HepG2 (cell line): ENCODE measurements at regions not wholly inside any gene's neighbourhood (a gene's known extent, or its start where the extent isn't known, plus 50 kb on each side); places are given as distances from the start of the nearest gene placed in this dataset.

Experiments used
- ATAC-seq: fragments of 200-7000 bp; cut with Tn5 transposase; 3 replicates; pipeline ENCODE4 v1.9.1; 2020; ENCODE audit warnings: mild to moderate bottlenecking, moderate library complexity
- BruUV-seq: library from RNA; stranded (reverse); fragments of 400-500 nt; replicated peaks from 2 replicates; lab custom pipeline; 2021; lab: Mats Ljungman, UMichigan
- CTCF ChIA-PET: fragments of 300-600 bp; formaldehyde crosslinking; extraction: SDS; loops from one replicate; lab custom pipeline; 2021; ENCODE audit warnings: low total read pairs, inconsistent platforms, low intra/inter-chr PET ratio; lab: Yijun Ruan, JAX
- POLR2A ChIA-PET: fragments of 350-600 bp; sonication (Branson Sonifier 250); formaldehyde crosslinking; loops from one replicate; lab custom pipeline; 2020; ENCODE audit warnings: antibody characterized with exemption, inconsistent platforms; lab: Yijun Ruan, JAX
- DNase-seq: peaks from one replicate; pipeline ENCODE4 v3.0.0-alpha.2; 2015; ENCODE audit warnings: low spot score
- FAIRE-seq: peaks from 3 replicates; lab custom pipeline; 2011; peaks lifted over from hg19 to GRCh38; lab: Jason Lieb, UNC
- H2AFZ ChIP-seq: one replicate; pipeline ENCODE4 v1.6.1; 2011; ENCODE audit warnings: low read length, inconsistent platforms
- H3K27ac ChIP-seq: fragments of 300-600 bp; 3 replicates; pipeline ENCODE4 v1.8.0; 2011; ENCODE audit warnings: mixed run types, mild to moderate bottlenecking, mixed read lengths, low read length, inconsistent platforms; ENCODE audit not compliant: insufficient read depth; ENCODE audit errors: extremely low read length
- H3K27me3 ChIP-seq, 2 experiments: fragments of 200-600 bp in 1 of 2; 2 replicates in 1 of 2; 3 replicates in 1 of 2; pipeline versions ENCODE4 v1.6.0 to v1.8.0; 2011; ENCODE audit warnings: low read length in 2 of 2, mild to moderate bottlenecking in 2 of 2, moderate library complexity in 2 of 2, inconsistent platforms in 1 of 2; ENCODE audit not compliant: insufficient read depth in 2 of 2, control insufficient read depth in 1 of 2
- H3K36me3 ChIP-seq, 2 experiments: fragments of 200-600 bp in 1 of 2; replicated peaks in 1 of 2; 2 replicates in 1 of 2; 3 replicates in 1 of 2; pipeline versions ENCODE4 v1.5.1 to v1.8.0; 2011; ENCODE audit warnings: low read length in 2 of 2, inconsistent platforms in 1 of 2; ENCODE audit not compliant: insufficient read depth in 2 of 2, control insufficient read depth in 1 of 2
- H3K4me1 ChIP-seq: 2 replicates; pipeline ENCODE4 v1.5.1; 2012; ENCODE audit warnings: low read length, inconsistent platforms; ENCODE audit not compliant: insufficient read depth
- H3K4me2 ChIP-seq: 2 replicates; pipeline ENCODE4 v1.6.0; 2011; ENCODE audit warnings: low read depth, low read length, inconsistent platforms
- H3K4me3 ChIP-seq, 3 experiments: fragments of 200-600 bp in 1 of 3; sonication (generic), shearing (Covaris generic) in 1 of 3; replicated peaks in 1 of 3; 2 replicates each; pipeline ENCODE4 v1.5.1; 2011 to 2016; ENCODE audit warnings: low read length in 3 of 3, inconsistent platforms in 2 of 3, low read depth in 2 of 3, mild to moderate bottlenecking in 2 of 3, control low read depth in 1 of 3, mixed read lengths in 1 of 3; ENCODE audit not compliant: insufficient read depth in 1 of 3
- H3K79me2 ChIP-seq: one replicate; pipeline ENCODE4 v1.6.1; 2011; ENCODE audit warnings: low read length, inconsistent platforms; ENCODE audit not compliant: insufficient read depth
- H3K9ac ChIP-seq: 2 replicates; pipeline ENCODE4 v1.6.0; 2011; ENCODE audit warnings: mild to moderate bottlenecking, low read depth, low read length, inconsistent platforms; ENCODE audit not compliant: insufficient read depth
- H3K9me3 ChIP-seq: 2 replicates; pipeline ENCODE4 v1.5.1; 2012; ENCODE audit warnings: mild to moderate bottlenecking, low read length
- H4K20me1 ChIP-seq: 2 replicates; pipeline ENCODE4 v1.6.0; 2011; ENCODE audit warnings: inconsistent platforms, mild to moderate bottlenecking, low read length, moderate library complexity; ENCODE audit not compliant: insufficient read depth
- ARHGAP35 ChIP-seq: sonication (generic); formaldehyde crosslinking; IDR thresholded peaks from 2 replicates; pipeline ENCODE4 v1.9.0; 2022; ENCODE audit warnings: mild to moderate bottlenecking, inconsistent platforms, moderate library complexity, missing genetic modification reagents, borderline replicate concordance
- ATRX ChIP-seq: sonication (generic); formaldehyde crosslinking; IDR thresholded peaks from 2 replicates; pipeline ENCODE4 v1.4.0; 2020; ENCODE audit warnings: missing genetic modification reagents, borderline replicate concordance
- CHD4 ChIP-seq: fragments of 200-600 bp; sonication (generic); IDR thresholded peaks from 2 replicates; pipeline ENCODE4 v1.7.0; 2017; ENCODE audit warnings: mild to moderate bottlenecking, low read length, borderline replicate concordance
- ETV5 ChIP-seq: IDR thresholded peaks from 2 replicates; pipeline ENCODE4 v1.6.1; 2018; ENCODE audit warnings: missing biosample characterization, missing genetic modification reagents, inconsistent platforms, borderline replicate concordance
- FOXK1 ChIP-seq: sonication (generic); formaldehyde crosslinking; IDR thresholded peaks from 2 replicates; pipeline ENCODE4 v1.4.0; 2020; ENCODE audit warnings: low read depth, missing genetic modification reagents, borderline replicate concordance
- HDAC1 ChIP-seq: sonication (generic); formaldehyde crosslinking; IDR thresholded peaks from 2 replicates; pipeline ENCODE4 v1.5.1; 2020; ENCODE audit warnings: mild to moderate bottlenecking, missing genetic modification reagents
- HNRNPUL1 ChIP-seq: fragments of 200-400 bp; formaldehyde crosslinking; IDR thresholded peaks from 2 replicates; pipeline ENCODE4 v1.6.1; 2017; ENCODE audit warnings: low read depth, mild to moderate bottlenecking, low read length, moderate library complexity
- PCBP2 ChIP-seq: fragments of 200-400 bp; formaldehyde crosslinking; optimal IDR thresholded peaks from 2 replicates; pipeline ENCODE3; 2018; ENCODE audit warnings: low read length, low read depth; ENCODE audit not compliant: poor library complexity, severe bottlenecking
- PPARG ChIP-seq: conservative IDR thresholded peaks from 2 replicates; pipeline ENCODE4 v1.6.1; 2016; ENCODE audit warnings: missing biosample characterization, missing genetic modification reagents
- RNF2 ChIP-seq: fragments of 450-650 bp; conservative IDR thresholded peaks from 2 replicates; pipeline ENCODE4 v1.6.1; 2016; ENCODE audit warnings: low read depth
- SMAD3 ChIP-seq: sonication (generic); formaldehyde crosslinking; IDR thresholded peaks from 2 replicates; pipeline ENCODE4 v1.4.0; 2020; ENCODE audit warnings: missing genetic modification reagents
- SNAPC4 ChIP-seq: sonication (generic); formaldehyde crosslinking; IDR thresholded peaks from 2 replicates; pipeline ENCODE4 v1.4.0; 2020; ENCODE audit warnings: mild to moderate bottlenecking, missing genetic modification reagents
- TERF1 ChIP-seq: sonication (generic); formaldehyde crosslinking; IDR thresholded peaks from 2 replicates; pipeline ENCODE4 v1.8.0; 2022; ENCODE audit warnings: mild to moderate bottlenecking, missing genetic modification reagents, moderate library complexity
- ZFYVE20 ChIP-seq: sonication (generic); formaldehyde crosslinking; IDR thresholded peaks from 2 replicates; pipeline ENCODE4 v1.8.0; 2023; ENCODE audit warnings: low read depth, mild to moderate bottlenecking, moderate library complexity, missing genetic modification reagents, borderline replicate concordance
- ZNF124 ChIP-seq: sonication (generic); formaldehyde crosslinking; IDR thresholded peaks from 2 replicates; pipeline ENCODE4 v1.4.0; 2020; ENCODE audit warnings: missing genetic modification reagents
- ZNF263 ChIP-seq: sonication (generic); formaldehyde crosslinking; IDR thresholded peaks from 2 replicates; pipeline ENCODE4 v1.4.0; 2020; ENCODE audit warnings: missing genetic modification reagents
- WGBS: methylation state at CpG from one replicate; pipeline ENCODE4 v1.1.6; 2017; ENCODE audit warnings: low lambda C conversion rate; 5-methylcytosine and 5-hydroxymethylcytosine counted together
- in situ Hi-C: cut with HindIII; loops from 2 replicates; pipeline ENCODE4 v1.10.0; 2017; ENCODE audit warnings: low pct_unique_long_range_greater_than_20kb; ENCODE audit not compliant: extremely low pct_ligation_motif_present
- intact Hi-C: fragments of 100-400 bp; cut with micrococcal nuclease; formaldehyde crosslinking; loops from one replicate; pipeline ENCODE4 v1.10.0; 2022; ENCODE audit not compliant: unreplicated experiment
- TF ChIP-seq, protein P1 (sequence below): sonication (generic); formaldehyde crosslinking; IDR thresholded peaks from 2 replicates; pipeline ENCODE4 v1.4.0; 2020; ENCODE audit warnings: low read depth, mild to moderate bottlenecking, missing genetic modification reagents

- TF ChIP-seq HDAC1 (CRISPR knock-in tag) = no peak
- no peak for TF ChIP-seq FOXK1 (CRISPR knock-in tag)
- TF ChIP-seq, protein P1, sequence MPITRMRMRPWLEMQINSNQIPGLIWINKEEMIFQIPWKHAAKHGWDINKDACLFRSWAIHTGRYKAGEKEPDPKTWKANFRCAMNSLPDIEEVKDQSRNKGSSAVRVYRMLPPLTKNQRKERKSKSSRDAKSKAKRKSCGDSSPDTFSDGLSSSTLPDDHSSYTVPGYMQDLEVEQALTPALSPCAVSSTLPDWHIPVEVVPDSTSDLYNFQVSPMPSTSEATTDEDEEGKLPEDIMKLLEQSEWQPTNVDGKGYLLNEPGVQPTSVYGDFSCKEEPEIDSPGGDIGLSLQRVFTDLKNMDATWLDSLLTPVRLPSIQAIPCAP = no peak
Observed at GRCh38 chr9:23408874-23409273, 417.2 kb downstream of the ELAVL2 start (continued).

DNA sequence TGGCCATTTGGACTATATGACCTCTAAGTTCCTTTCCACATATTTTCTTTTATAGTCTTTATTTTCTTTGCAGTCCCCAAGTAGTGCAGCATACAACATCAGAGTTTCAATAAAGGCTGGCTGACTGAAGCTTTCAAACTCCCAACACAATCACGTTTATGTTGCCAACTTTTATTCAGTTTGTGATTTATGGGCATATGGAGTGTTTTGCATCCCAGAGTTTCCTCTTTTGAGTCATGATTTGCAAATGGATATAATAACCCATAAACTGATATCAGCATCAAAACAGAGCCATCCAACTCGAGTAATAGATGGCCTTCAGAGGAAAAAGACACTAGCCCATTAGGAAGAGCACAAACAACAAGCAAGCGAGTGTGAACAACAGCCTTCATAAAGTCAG lies 414.0 kb downstream of the ELAVL2 start:
- no peak for ATAC-seq
- Histone ChIP-seq H4K20me1 (no peaks in the 10 kb centered on the region), H3K27me3 (no peaks in the 10 kb centered on the region), H3K36me3 (no peaks in the 10 kb centered on the region), H3K4me3 (no peak overlapping the region), H3K9me3 (peaks cover 43% of the 10 kb centered on the region), H3K4me1 (no peaks in the 10 kb centered on the region), H3K27ac (no peak overlapping the region), H2AFZ (no peak overlapping the region), H3K4me2 (no peak overlapping the region), H3K9ac (no peak overlapping the region), H3K79me2 (no peaks in the 10 kb centered on the region)
- in situ Hi-C loops (no loop called here), intact Hi-C loops (no loop called here)
- 18% methylated on average over 3 of the region's 3 CpGs for WGBS
- no TSS peak for BruUV-seq
- FAIRE-seq = no peak
- ChIA-PET CTCF (no interaction called here), POLR2A (no interaction called here)
- no peak for DNase-seq
- no peak for TF ChIP-seq ZFYVE20
- TF ChIP-seq ARHGAP35 = no peak
- no peak for TF ChIP-seq SMAD3
- no peak for TF ChIP-seq HNRNPUL1
- TF ChIP-seq ATRX (CRISPR knock-in tag) = no peak
- TF ChIP-seq CHD4 = no peak
- no peak for TF ChIP-seq ZNF263 (CRISPR knock-in tag)
- no peak for TF ChIP-seq PCBP2
- TF ChIP-seq ETV5 (CRISPR knock-in tag) = no peak
- TF ChIP-seq SNAPC4 = no peak
- TF ChIP-seq TERF1 (CRISPR knock-in tag) = no peak
- no peak for TF ChIP-seq RNF2
- TF ChIP-seq ZNF124 (CRISPR knock-in tag) = no peak
- TF ChIP-seq PPARG (CRISPR knock-in tag) = no peak
